ELF-1 (cell line): ENCODE measurements at regions not wholly inside any gene's neighbourhood (a gene's known extent, or its start where the extent isn't known, plus 50 kb on each side); places are given as distances from the start of the nearest gene placed in this dataset.

Source experiments
- DNase-seq: peaks from one replicate; pipeline ENCODE4 v3.0.0-alpha.2; 2016; ENCODE audit warnings: low read depth, low spot score

DNA sequence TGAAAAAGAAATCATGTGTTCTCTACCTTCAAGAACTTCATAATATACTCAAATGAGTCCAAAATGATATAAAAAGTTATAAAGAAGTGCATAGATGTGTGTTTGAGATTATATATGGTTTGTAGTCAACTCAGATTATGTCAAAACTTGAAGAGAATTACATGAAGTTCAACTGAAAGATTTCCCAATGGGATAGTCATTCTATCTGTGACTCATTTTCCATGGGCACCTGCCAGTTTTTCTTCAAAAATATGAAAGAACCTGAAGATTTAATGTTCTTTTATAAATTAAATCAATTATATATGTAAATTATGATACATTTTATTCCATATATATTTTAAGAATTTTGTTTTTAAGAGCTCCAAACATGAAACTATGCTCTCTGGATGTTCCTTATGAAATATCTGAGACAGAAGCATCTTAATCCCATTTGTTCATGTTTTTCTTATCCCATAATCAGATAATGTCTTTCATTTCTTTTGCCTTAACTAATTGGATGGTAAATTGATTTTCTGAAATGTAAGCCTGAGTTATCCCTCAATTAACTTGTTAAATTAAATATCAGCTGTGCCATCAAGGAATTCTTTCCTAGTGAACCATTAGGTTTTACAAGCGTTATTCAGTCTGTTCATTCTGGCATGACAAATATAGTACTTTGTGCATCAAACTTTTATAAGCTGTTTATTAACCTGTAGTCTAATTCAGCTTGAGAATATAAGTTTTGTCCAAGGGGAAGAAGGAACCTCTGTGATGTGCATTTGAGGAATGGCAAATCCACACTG lies 387.1 kb downstream of the IPMK start:
- DNase-seq, result no peak

DNA sequence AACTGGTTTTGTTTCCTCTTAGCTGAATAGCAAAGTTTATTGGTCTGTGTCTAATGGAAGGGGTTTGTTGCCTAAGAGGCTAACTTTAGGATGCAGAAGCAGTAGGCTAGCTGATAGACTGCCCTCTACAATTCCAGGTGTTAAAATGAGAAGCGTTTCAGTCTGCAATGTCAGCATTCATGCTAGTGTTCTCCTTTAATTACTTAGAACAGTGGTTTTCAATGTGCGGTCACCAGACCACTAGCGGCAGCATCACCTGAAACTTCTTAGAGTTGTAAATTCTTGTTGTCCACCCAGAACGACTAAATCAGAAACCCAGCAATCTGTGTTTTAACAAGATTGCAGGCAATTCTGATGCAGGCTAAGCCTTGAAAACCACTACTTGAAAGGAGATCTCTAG lies 392.9 kb downstream of the IPMK start:
- no peak for DNase-seq

DNA sequence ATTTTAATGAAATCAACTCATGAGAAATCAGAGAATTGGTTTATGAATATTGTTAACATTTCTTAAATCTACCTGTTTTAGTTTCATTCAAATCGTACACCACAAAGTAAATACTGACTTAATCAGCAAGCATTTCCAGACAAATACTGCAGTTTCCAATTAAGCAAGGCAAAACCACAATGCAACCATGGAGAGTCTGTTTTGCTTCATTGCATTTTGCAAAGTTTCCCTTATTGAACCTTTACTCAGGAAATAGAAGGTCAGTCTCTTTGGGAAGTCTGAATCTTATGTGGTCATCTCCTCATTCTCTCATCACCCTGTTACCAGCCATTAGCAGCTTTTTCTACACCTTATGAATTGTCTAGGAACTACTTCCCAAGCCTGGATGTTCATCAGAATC lies 400.5 kb downstream of the IPMK start:
- no peak for DNase-seq

DNA sequence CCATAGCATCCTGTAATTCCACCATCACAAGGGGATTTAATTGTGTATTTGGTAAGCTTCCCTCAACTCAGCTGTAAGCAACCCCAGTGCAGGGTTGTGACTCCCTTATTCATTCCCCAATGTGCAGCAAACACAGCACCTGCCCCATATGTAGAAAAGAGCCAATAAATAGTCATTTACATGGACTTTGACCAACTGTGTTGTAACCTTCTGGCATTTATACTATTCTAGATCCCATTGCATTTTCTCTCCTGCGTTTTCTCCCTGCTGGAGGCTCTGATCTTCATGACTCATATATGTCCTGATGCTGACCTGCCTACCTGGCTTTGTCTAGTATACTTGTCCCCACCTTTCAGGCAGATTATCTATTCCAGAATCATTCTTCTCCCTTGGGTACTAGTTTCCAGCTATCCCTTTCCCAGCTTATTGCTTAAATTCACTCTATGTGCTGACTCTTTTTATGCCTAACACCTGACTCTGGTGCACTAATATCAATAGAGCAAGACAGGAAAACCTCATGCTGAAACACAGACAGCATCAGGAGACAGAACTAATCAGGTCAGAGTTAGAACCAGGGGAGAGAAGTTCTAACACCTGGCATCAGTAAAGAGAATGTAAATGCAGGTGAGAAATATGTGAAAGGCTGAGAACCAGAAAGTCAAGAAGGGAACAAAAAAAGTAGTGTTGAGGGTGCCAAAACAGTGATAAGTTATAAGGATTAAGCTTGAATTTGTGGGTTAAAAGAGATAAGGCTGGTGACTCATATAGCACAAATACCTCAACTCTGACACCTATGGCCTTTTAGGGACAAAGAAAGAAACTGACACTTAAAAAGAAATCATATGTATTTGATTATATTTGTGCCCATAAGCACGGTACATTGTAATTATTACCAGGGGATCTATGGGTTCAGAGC lies 402.7 kb downstream of the IPMK start:
- no peak for DNase-seq

DNA sequence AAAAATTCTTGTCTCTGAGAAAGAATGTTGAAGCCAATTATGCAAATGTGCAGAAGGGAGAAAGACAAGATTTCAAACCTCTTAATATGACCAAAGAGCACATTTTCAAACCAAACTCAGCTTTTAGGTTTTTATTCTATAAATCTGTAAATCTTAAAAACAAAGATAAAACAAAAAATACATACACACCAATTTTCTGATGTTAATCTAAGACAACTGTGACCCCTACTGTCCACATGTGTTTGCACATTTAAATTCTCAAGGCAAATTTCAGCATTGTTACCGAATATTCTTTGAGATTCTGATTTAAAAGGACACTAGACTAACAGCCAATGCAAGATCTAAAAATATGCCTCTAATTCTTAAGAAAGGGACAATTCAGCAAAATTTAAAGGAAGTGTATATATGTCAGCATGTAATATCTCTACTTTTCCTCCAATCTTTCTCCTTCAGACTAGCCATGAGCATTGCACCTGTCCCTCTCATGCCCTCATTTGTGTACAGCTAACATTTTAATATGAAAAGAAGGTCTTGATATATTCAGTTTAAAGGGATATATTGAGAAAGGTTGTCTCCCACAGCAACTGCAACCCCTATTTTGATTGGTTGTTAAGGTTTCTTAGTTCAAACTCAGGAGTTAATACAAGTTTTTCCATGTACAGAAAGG lies 417.9 kb downstream of the IPMK start:
- DNase-seq, result no peak

DNA sequence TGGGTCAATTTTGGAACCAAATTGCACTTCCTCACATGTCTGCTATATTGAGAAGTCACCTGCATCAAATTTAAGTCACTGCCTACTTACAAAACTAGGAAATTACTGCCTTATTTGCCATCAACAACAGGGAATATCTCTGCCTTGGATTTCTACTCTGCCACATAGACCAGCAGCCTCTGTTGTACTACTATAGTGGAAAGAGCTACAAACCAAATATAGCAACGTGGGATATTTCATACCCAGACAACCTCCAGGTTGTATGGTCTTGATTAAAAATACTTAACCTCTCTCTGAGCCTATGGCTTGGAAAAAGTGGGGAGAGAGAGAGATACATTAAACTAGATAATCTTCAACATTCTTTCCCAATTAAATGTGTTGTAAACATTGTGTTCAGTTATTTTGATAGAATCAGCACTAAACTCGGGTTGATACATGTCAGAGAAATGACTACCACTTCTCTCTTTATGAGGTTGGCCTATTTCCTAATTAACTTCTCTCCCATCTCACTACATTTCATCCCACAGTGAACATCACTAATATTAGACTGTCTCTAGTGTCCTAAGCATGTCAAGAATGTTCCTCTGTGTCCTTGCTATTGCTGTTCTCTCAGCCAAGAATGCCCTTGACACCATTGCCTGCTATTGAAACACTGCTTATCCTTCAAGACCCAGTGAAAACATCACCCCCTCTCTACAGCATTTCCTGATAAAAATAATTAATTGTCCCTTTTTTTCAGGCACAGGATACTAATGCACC lies 421.2 kb downstream of the IPMK start:
- DNase-seq, result no peak

DNA sequence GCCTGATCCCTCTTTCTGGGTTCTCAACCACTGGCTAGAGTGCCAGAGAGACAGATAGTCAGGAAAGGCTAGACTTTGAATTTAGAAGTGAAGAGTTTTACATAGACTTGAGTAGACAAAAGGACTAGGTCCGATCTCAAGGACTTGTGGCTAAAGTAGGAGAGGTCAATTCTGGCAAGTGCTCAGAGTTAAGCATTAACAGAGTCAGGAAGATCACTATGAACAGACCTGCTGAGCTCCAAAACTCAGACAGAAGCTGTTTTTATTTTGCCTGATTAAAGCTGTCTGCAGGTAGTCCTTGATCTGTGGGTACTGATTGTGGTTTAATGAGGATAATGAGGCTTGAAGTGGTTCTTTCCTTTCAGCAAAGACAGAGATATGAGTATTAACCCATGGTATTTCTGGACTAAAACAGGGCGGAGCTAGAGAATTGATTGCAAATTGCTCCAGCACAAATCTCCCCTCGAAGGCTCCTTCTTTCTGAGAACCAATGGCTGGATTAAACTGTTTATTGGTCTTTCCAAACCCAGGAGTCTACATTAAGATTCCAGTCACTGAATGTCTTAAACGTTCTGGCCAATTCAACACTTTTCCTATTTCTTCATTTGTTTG lies 423.2 kb downstream of the IPMK start:
- DNase-seq, result no peak

DNA sequence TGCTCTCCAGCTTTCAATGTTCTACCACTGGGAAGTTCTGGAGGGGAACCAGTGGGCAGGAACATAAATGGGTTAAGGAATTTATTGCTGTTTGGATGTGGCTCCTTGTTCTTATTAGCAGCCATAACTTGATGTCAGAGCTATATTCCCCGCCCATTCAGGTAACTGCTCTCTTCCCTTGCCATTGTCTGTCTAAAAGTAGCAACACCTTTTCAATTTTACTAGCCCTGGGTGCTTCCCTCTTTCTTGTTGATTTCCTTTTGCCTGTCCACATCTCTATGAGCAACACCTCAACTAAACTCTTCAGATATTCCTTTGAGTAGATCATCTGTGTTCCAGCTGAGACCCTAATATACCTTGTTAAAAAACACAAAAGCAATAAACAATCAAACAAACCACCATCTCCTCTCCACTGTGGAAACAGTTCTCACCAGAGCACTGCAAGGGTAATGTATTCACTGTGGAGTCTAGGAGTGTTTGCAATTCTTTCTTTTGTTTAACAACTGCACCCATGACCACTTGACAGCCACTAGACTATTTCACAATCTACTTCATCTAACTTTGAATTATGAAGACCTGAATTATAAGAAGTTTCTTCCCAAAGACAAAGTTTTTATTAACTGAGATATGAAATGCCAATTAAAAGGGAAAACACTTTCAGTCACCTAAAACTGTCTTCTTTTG lies 436.7 kb downstream of the IPMK start:
- DNase-seq, result no peak

DNA sequence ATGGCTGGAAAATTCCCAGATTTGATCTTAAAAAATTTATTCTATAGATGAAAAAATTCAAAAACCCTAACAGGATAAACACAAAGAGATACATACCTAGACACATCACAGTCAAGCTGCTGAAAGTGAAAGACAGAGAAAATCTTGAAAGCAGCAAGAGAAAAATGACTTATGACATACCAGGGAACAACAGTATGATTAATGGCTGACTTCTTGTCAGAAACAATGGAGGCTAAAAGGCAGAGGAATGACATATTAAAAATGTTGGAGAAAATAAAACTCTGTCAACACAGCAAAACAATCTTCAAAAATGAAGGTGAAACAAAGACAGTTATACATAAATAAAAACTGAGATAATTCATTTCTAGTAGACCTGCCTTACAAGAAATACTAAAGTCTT lies 442.7 kb downstream of the IPMK start:
- DNase-seq, result no peak

DNA sequence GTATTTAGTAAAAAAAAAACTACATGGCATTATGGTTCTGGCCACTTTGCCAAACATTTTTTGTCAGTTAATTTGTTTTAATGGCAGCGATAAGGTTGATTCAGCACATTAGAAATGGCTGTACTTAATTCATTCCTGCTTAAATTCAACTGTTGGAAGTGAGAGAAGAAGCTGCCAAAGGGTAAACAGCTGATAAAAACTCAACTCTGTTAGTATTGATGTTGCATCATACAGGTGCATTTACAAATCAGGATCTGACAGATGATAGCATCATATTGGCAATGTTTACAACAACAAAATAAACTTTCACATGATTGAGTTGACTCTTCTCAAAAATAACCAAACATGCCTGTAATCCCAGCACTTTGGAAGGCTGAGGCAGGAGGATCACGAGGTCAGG lies 444.3 kb downstream of the IPMK start:
- DNase-seq, result no peak

DNA sequence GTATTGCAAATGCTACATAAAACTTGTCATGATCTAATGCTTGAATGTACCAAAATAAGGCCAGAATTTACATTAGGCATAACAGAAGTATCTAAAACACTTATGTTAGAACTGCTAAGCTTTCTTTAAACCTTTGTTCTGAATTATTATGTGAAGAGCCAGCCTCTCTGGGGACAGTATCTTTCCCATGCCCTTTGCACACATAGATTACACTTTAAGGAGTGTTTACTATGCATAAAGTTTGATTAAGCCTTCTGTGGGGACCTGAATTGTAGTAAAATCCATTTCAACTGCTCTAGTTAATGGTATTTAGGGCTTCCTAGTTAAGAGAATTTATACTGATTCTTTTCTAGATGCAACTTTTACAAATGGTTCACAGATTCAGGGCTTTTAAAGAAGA lies 444.7 kb downstream of the IPMK start:
- no peak for DNase-seq

DNA sequence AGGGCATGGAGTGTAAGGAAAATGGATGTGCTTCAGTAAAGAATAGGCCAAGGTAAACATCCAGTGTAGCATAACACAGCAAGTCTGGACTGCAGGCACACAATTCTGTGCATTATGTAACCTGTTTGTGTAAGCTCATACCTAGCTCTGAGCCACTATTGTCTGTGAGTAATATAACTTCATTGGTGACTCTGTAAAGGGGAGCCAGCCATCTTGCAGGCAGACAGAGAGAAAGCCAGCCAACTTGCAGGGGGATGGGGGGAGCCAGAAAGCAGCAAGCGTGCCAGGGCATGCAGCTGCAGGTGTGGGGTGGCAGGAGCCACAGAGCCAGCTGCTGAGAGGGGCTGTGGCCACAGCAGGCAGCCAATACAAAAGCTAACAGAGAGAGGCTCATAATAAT lies 449.2 kb downstream of the IPMK start:
- DNase-seq, result no peak

DNA sequence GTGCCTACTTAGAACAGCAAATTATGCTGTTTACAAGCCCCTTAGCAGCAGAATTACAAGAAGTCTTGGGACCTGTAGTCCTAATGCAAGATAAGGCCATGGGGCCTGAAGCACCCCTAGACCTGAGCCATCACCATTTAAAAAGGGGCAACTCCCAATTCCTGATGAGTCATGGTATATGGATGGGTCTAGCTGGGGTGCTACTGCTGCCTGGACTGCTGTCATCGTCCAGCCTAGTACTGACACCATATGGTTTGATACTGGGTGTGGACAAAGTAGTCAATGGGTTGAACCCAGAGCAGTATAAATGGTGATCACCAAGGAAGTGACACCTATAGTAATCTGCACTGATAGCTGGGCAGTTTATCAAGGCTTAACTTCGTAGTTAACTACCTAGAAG lies 450.0 kb downstream of the IPMK start:
- no peak for DNase-seq

DNA sequence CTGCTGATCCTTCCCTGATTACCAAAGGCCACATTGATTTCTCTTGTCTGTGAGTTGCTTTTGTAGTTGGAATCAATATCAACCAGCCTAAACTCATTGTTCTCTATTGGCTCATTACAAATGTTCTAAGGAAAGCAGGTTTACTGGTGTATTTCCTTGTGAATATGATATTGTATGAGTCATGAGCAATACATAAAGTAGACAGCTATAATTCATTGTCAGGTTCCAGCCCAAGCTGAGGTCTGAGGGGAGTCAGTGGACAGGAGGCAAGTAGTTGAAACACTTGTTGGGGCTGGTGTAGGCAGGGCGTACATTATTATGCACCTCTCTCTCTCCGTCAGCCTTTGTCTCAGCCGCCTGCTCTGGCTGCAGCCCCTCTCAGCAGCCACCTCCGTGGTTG lies 451.7 kb downstream of the IPMK start:
- DNase-seq, result no peak

DNA sequence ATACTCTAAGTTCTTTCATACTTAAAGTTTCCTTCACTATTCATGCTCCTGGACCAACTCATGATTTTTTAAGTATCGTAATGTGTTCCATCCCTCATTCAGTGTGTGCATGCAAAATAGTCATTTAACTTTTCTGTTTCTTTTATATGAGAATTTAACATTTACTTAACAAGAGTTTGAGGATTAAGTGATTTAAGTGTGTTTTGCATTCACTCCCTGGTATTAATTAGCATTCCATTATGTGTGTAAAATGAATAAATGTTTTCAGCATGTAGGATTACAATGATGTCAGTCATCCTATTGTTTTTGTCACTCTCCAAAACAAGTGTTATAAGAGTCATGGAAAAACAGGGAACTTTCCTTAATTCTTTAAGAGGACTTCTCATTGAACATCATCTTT lies 457.7 kb downstream of the IPMK start:
- no peak for DNase-seq

DNA sequence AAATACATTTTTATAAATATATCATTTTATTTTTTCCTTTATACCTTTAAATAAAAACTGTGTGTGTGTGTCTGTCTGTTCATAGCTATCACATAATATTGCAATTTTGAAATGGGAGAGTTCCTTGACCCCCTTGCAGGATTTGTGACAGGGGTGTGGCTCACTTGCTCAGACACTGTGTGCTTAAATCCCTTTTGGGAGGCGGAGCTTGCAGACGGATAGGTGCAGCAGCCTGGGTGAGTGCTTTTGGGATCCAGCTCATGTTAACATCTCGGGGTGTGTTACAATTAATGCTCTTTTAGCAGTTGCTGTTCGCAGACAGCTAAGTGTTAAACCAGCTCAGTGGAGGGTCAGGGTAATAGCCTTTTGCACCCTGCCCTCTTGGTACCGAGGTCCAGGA lies 459.8 kb downstream of the IPMK start:
- DNase-seq, result no peak

DNA sequence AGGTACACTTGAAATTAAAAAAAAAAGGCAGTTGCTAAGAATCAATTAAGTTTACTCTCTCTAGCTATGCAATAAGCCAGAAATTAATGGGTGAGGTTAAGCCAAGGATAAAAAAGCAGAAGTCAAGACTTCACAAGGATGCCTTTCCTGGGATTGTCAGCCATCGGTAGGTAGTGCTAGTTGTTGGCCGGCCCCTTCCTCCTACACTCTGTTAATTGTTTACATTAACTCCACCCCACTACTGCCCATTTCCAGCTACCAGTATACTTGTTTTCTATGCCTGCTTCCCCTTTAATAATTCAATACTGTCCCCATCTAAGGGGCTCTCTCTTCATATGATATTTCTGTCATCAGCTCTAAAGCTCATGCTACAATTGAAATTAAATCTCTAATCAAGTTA lies 461.0 kb downstream of the IPMK start:
- DNase-seq, result no peak

DNA sequence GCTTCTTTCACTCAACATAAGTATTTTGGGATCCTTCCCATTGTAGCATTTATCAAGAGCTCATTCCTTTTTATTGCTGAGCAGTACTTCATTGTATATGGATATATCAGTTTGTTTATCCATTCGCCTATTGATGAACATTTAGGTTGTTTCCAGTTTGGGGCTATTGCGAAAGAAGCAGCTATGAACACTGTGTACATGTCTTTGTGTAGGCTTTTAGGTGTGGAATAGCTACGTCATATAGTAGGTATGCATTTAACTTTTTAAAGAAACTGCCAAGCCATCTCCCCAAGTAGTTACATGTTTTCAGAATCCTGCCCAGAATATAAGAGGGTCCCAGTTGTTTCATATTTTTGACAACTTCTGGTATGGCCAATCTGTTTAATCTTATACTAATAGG lies 468.1 kb downstream of the IPMK start:
- DNase-seq, result no peak

DNA sequence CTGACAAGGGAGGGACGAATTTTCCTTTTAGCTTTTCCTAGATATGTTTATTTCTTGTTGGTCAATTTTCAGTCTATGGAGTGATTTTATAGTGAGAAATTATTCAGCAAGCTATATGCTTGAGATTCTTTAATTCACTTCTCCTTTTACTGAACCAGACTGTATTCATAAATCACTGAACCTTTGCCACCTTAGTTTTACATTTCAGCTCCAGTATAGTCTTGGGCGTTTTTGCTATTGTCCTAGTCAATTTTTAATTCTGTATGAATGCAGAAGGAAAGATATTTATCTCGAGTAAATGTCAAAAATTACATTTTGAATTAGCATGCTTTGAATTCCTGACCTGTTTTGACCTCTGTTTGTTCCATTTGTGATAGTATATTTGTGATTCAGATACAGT lies 468.9 kb downstream of the IPMK start:
- no peak for DNase-seq

DNA sequence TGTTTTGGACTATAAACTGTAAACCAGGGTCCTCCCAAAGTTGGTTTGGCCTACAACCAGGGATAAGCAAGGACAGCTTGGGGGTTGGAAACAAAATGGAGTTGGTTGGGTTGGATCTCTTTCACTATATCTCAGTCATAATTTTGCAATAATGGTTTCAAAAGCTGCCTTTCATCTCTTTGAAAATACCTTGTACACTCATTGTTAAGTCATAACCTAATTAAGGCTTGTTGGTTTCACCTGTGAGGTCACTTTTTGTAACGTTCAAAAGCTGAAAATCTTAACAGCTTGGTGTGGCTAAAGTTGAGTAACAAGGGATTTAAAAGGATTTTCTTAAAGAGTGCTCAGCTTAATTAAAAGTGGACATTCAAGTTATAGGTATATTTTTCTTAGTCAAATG lies 476.1 kb downstream of the IPMK start:
- DNase-seq, result no peak

DNA sequence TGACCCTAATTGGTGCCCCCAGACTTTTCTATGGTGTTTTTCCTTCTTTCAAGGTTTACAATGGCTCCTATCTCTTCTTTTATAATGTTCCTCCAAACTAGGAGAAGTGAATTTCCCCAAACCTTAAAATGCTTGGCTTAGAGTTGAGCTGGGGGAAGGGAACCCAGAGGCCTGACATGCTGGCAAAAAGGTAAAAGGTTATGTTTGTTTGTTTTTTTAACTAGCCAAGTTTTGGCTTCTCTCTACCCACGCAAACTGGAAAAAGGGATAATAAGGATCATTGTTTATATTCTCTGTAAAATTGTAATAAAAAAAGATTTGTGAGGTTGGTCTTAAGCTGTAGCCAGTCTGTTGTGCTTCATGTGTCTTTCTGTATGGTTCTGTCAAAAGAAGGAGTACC lies 477.0 kb downstream of the IPMK start:
- no peak for DNase-seq
